Activated CD4-positive, alpha-beta memory T cell treated with anti-CD3 and anti-CD28 coated beads, Interleukin-2, amount 10 ng/mL, durations not matched to agents 7 days and 5 days (primary cell): ENCODE measurements at regions not wholly inside any gene's neighbourhood (a gene's known extent, or its start where the extent isn't known, plus 50 kb on each side); places are given as distances from the start of the nearest gene placed in this dataset.

Experiments
- CTCF ChIA-PET: fragments of 350-600 bp; sonication (Branson Sonifier 250); formaldehyde crosslinking; loops from one replicate; lab custom pipeline; 2021; ENCODE audit warnings: antibody characterized with exemption, inconsistent platforms; lab: Charles Lee
- POLR2A ChIA-PET: fragments of 350-600 bp; sonication (Branson Sonifier 250); formaldehyde crosslinking; loops from one replicate; lab custom pipeline; 2021; ENCODE audit warnings: antibody characterized with exemption; lab: Charles Lee
- DNase-seq: peaks from one replicate; pipeline ENCODE4 v3.0.0-alpha.2; 2020
- H3K27ac Mint-ChIP-seq: one replicate; pipeline ENCODE4 v1.8.0; 2021; ENCODE audit warnings: mild to moderate bottlenecking, mixed read lengths
- H3K27me3 Mint-ChIP-seq: one replicate; pipeline ENCODE4 v1.8.0; 2021; ENCODE audit warnings: mixed read lengths
- H3K36me3 Mint-ChIP-seq: one replicate; pipeline ENCODE4 v1.8.0; 2021; ENCODE audit warnings: low read depth, mixed read lengths
- H3K4me1 Mint-ChIP-seq: one replicate; pipeline ENCODE4 v1.8.0; 2021; ENCODE audit warnings: mixed read lengths
- H3K4me3 Mint-ChIP-seq: one replicate; pipeline ENCODE4 v1.8.0; 2021; ENCODE audit warnings: mild to moderate bottlenecking, mixed read lengths
- H3K9me3 Mint-ChIP-seq: one replicate; pipeline ENCODE4 v1.8.0; 2021; ENCODE audit warnings: mixed read lengths

DNA sequence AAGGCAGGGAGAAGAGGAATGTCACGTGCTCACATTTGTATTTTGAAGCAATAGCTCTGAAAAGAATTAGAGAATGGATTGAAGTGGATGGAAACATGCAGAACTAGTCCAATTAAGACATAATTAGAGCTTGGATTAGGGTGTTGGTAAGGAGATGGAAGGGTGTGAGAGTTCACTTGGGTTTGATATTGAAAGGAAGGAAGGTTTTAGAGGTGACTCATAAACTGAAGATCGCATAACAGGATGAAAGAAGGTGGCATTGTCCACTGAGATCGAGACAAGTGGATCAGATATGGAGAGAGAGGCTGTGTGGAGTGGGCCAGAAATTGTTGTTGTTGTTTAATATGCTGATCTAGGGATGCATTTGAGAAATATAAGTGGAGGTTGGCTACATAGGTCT lies 244.0 kb upstream of the SMIM31 start:
- DNase-seq, result no peak
- Mint-ChIP-seq H3K27me3 (no peaks in the 10 kb centered on the region), H3K4me1 (no peaks in the 10 kb centered on the region), H3K36me3 (no peaks in the 10 kb centered on the region), H3K4me3 (no peak overlapping the region), H3K27ac (no peak overlapping the region), H3K9me3 (no peaks in the 10 kb centered on the region)
- ChIA-PET CTCF (no interaction called here), POLR2A (no interaction called here)

DNA sequence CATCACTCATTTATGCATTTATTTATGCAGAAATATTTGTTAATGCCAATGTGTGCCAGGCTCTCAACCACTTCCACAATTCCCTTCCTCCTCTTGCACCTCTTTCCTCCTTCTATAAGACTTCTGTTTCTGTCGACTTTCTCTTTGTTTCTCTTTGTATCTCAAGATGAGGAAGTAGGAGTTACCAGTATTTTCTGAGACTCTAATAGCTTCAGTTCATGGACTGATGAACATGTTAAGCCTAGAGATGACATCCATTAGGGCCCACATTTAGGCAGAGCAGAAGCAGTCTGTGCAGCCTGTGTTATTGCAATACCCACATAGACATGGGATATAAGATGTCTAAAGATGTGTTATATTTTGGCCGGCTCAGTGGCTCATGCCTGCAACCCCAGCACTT lies 241.8 kb upstream of the SMIM31 start:
- H3K27me3 Mint-ChIP-seq, result no peaks in the 10 kb centered on the region
- CTCF ChIA-PET, result no interaction called here
- H3K36me3 Mint-ChIP-seq, result no peaks in the 10 kb centered on the region
- no peak overlapping the region for H3K27ac Mint-ChIP-seq
- POLR2A ChIA-PET, result no interaction called here
- no peak overlapping the region for H3K4me3 Mint-ChIP-seq
- no peaks in the 10 kb centered on the region for H3K4me1 Mint-ChIP-seq
- no peak for DNase-seq
- H3K9me3 Mint-ChIP-seq, result no peaks in the 10 kb centered on the region

DNA sequence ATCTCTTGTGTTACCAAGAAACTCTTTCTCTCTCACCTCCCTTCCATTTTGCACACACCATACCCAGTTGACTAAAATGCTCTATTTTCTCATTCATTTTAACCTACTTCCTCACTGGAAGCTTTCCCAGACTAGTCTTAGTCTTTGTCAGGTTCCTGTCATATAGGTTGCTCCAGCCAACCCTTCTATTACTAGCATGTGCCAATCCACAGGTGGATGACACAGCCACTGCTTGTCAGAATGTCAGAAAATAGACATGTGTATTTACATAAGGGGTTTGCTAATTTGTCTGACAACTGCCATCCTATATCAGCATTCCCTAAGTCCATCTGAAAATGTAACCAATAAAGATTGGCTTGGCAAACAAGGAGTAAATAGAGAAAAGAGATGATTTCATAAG lies 239.2 kb upstream of the SMIM31 start:
- CTCF ChIA-PET, result no interaction called here
- no peak overlapping the region for H3K4me3 Mint-ChIP-seq
- H3K36me3 Mint-ChIP-seq, result no peaks in the 10 kb centered on the region
- DNase-seq, result no peak
- H3K4me1 Mint-ChIP-seq, result no peaks in the 10 kb centered on the region
- no peaks in the 10 kb centered on the region for H3K27me3 Mint-ChIP-seq
- no peak overlapping the region for H3K27ac Mint-ChIP-seq
- POLR2A ChIA-PET, result no interaction called here
- H3K9me3 Mint-ChIP-seq, result no peaks in the 10 kb centered on the region

DNA sequence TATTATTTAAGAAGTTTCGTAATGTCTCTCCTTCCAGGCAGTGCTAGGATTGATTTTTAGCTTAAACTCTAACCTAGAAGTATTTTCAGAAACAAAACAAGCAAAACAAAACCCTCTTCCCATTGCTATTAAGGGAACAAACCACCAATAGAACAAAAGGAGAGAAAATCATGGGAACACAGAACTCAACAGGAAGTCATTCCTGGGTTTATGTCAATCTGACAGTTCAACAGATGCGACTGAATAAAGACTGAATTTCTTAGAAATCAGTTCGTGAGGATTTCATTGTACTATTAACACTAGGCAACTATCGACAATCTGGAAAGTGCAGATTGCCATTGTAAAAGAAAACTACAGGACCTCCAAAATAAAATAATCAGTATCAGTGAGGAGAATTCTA lies 229.1 kb upstream of the SMIM31 start:
- no peak for DNase-seq
- H3K4me1 Mint-ChIP-seq, result no peaks in the 10 kb centered on the region
- H3K27me3 Mint-ChIP-seq, result no peaks in the 10 kb centered on the region
- H3K36me3 Mint-ChIP-seq, result no peaks in the 10 kb centered on the region
- POLR2A ChIA-PET, result no interaction called here
- CTCF ChIA-PET, result no interaction called here
- H3K4me3 Mint-ChIP-seq, result no peak overlapping the region
- no peaks in the 10 kb centered on the region for H3K9me3 Mint-ChIP-seq
- H3K27ac Mint-ChIP-seq, result no peak overlapping the region

DNA sequence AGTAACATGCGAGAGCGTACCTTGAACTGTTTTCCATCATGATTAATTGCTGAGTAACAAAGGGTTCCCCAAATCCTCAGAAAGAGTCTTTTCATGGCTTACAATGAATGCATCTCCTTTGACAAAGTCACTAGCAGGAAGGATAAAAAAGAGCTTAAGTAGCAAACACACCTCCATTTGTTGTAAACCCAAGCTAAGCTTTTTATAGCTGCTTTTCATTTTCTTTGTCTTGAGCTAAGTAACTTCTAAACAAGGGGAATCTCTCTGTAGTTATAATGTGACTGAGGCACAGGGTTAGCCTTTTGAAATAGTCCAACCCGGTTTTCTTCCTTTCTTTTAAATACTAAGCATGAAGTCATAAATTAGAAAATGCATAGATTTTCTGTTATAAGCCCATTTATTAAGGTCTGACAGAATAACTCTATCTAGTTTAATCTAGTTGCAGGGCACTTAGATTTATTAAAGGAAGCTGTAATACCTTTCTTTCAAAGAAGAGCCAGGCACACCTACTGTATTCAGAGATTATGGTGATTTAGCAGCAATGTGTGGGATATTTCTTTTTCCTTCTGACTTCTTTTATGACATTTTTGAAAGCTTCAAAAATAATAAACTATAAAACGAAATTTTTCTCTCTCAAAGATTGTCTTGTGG lies 226.9 kb upstream of the SMIM31 start:
- POLR2A ChIA-PET, result no interaction called here

DNA sequence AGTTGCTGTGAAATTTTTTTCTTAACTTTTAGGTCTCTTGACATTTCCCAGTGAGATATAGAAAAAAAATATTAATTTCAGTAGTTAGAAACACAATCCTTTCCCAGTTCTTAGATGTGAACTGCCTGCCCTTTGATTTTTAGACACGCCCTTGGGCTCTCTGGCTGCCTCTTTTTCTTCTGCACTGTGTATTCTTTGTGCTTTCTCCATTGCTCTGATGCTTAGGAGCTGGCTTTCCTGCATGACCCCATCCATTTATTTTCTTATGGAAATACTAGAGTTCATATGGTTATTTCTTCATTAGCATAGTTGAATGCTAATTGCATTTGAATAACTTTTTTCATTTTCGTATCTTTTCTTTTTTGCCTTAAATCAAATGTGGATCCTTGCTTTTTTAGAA lies 224.9 kb upstream of the SMIM31 start:
- Mint-ChIP-seq H3K27me3 (no peaks in the 10 kb centered on the region), H3K27ac (no peak overlapping the region), H3K4me3 (no peak overlapping the region), H3K9me3 (no peaks in the 10 kb centered on the region), H3K4me1 (no peaks in the 10 kb centered on the region), H3K36me3 (no peaks in the 10 kb centered on the region)
- ChIA-PET CTCF (no interaction called here), POLR2A (no interaction called here)
- DNase-seq, result no peak

More for the DNA sequence above, 226.9 kb upstream of the SMIM31 start:
- H3K4me3 Mint-ChIP-seq, result no peak overlapping the region
- no peak overlapping the region for H3K27ac Mint-ChIP-seq
- no peaks in the 10 kb centered on the region for H3K9me3 Mint-ChIP-seq
- no peak for DNase-seq
- H3K4me1 Mint-ChIP-seq, result no peaks in the 10 kb centered on the region
- CTCF ChIA-PET, result no interaction called here
- H3K36me3 Mint-ChIP-seq, result no peaks in the 10 kb centered on the region
- no peaks in the 10 kb centered on the region for H3K27me3 Mint-ChIP-seq

DNA sequence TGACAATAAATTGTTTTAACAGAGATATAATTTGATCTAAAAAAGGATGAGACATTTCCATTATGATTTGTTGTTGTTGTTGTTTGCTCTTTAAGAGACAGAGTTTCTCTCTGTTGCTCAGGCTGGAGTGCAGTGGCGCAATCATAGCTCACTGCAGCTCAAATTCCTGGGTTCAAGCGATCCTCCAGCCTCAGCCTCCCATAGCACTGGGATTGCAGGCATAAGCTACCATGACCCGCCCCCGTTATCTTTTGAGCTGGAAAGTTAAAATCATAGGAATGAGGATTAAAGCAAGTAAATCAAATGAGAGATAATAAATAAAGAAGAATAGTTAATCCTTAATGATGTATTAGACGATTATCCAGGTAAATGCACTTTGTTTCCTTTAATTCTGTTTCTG lies 224.4 kb upstream of the SMIM31 start:
- CTCF ChIA-PET, result no interaction called here
- no peaks in the 10 kb centered on the region for H3K4me1 Mint-ChIP-seq
- no peaks in the 10 kb centered on the region for H3K9me3 Mint-ChIP-seq

DNA sequence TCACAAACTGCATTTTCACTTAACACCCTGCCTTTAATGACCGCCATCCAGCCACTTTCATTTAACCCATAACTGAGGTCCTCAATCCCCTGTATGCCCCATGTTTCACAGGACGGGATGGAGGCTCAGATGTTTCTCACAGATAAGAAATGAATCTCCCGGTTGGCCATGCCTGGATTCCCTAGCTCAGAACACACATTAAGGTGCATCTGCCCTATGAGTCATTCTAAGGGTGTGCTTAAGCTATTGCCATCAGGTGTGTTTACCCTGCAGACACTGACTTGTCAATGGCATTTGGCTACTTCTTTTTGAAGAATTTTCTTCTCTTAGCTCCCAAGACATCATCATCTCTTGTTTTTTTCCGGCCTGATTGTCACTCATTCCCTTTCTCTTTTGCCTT lies 222.6 kb upstream of the SMIM31 start:
- Mint-ChIP-seq H3K4me1 (no peaks in the 10 kb centered on the region), H3K27me3 (no peaks in the 10 kb centered on the region), H3K36me3 (no peaks in the 10 kb centered on the region), H3K9me3 (no peaks in the 10 kb centered on the region), H3K4me3 (no peak overlapping the region), H3K27ac (no peak overlapping the region)
- ChIA-PET CTCF (no interaction called here), POLR2A (no interaction called here)
- DNase-seq, result no peak

More for the DNA sequence above, 224.4 kb upstream of the SMIM31 start:
- Mint-ChIP-seq H3K4me3 (no peak overlapping the region), H3K27ac (no peak overlapping the region), H3K36me3 (no peaks in the 10 kb centered on the region), H3K27me3 (no peaks in the 10 kb centered on the region)
- no peak for DNase-seq
- POLR2A ChIA-PET, result no interaction called here

DNA sequence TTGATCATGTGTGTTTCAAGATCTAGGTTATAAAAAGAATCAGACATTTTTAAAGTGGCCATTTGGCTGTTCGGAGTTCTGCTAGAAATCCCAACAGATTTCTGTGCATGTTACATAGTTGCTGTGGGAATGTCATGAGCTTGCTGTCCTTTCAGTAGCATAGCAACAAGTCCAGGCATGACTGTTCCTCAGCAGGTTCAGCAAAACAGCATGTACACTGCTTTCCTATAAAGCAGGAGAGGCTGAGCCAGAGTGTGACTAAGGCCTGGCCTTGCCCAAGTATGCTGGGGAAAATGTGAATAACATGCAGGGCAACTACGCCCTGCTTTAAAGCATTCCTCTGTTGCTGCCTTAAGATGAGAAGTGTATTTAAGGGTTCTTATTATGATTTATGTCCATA lies 217.1 kb upstream of the SMIM31 start:
- POLR2A ChIA-PET, result no interaction called here
- Mint-ChIP-seq H3K36me3 (no peaks in the 10 kb centered on the region), H3K4me1 (no peaks in the 10 kb centered on the region), H3K4me3 (no peak overlapping the region), H3K9me3 (peaks cover 3% of the 10 kb centered on the region), H3K27ac (no peak overlapping the region), H3K27me3 (no peaks in the 10 kb centered on the region)
- CTCF ChIA-PET, result no interaction called here
- no peak for DNase-seq

DNA sequence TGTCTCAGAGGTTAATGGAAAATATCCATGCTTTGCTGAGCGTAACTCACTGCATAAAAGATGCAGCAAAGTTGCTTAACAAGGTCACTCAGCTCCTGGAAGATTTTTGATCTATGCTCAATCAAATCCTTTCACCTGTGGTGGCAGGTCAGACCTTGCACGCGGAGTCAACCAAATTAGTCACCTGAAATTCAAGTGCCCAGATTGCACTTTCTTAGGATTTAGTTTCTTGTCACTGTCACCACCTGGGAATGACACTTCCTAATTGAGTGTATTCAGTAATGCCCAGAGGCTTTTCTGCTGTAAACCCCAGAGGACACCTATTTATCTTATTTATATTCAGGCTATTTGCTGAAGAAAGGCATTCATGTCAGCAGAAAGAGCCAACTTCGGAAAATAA lies 215.8 kb upstream of the SMIM31 start:
- H3K9me3 Mint-ChIP-seq, result peaks cover 3% of the 10 kb centered on the region
- POLR2A ChIA-PET, result no interaction called here
- CTCF ChIA-PET, result no interaction called here
- no peaks in the 10 kb centered on the region for H3K27me3 Mint-ChIP-seq
- no peak overlapping the region for H3K27ac Mint-ChIP-seq
- no peaks in the 10 kb centered on the region for H3K4me1 Mint-ChIP-seq
- no peak overlapping the region for H3K4me3 Mint-ChIP-seq
- no peak for DNase-seq
- H3K36me3 Mint-ChIP-seq, result no peaks in the 10 kb centered on the region

DNA sequence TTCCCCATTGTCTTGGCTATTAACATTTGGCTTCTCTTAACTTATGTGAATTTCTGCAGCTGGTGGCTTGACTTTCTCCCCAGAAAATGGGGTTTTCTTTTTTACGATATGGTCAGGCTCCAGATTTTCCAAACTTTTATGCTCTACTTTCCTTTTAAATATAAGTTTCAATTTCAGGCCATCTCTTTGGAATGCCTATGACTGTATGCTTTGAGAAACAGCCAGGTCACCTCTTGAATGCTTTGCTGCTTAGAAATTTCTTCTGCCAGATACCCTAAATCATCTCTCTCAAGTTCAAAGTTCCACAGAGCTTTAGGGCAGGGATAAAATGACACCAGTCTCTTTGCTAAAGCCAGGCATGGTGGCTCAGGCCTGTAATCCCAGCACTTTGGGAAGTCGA lies 212.9 kb upstream of the SMIM31 start:
- Mint-ChIP-seq H3K9me3 (peaks cover 9% of the 10 kb centered on the region), H3K4me1 (no peaks in the 10 kb centered on the region), H3K27me3 (no peaks in the 10 kb centered on the region), H3K27ac (no peak overlapping the region), H3K4me3 (no peak overlapping the region), H3K36me3 (no peaks in the 10 kb centered on the region)
- no peak for DNase-seq
- POLR2A ChIA-PET, result no interaction called here
- CTCF ChIA-PET, result no interaction called here

DNA sequence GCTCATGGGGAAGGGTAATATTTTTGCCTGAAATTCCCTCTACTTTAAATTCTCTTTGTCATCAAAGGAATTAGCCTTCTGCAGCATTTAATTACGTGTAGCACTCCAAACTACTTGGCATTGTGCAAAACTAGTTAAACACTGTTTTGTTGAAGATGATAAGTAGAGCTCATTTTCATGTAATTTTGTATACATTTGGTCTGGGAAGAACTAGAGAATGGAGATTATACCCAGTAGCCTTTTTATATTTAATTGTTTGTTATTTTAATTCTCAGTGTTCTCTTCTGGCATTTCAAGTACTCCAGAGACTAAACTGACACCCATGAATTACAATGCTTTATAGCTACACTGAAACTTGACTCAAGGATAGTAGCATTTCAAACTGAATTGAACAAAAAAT lies 211.5 kb upstream of the SMIM31 start:
- no peak for DNase-seq
- Mint-ChIP-seq H3K9me3 (peaks cover 9% of the 10 kb centered on the region), H3K27me3 (no peaks in the 10 kb centered on the region), H3K27ac (no peak overlapping the region), H3K4me1 (no peaks in the 10 kb centered on the region), H3K36me3 (no peaks in the 10 kb centered on the region), H3K4me3 (no peak overlapping the region)
- ChIA-PET POLR2A (no interaction called here), CTCF (no interaction called here)

DNA sequence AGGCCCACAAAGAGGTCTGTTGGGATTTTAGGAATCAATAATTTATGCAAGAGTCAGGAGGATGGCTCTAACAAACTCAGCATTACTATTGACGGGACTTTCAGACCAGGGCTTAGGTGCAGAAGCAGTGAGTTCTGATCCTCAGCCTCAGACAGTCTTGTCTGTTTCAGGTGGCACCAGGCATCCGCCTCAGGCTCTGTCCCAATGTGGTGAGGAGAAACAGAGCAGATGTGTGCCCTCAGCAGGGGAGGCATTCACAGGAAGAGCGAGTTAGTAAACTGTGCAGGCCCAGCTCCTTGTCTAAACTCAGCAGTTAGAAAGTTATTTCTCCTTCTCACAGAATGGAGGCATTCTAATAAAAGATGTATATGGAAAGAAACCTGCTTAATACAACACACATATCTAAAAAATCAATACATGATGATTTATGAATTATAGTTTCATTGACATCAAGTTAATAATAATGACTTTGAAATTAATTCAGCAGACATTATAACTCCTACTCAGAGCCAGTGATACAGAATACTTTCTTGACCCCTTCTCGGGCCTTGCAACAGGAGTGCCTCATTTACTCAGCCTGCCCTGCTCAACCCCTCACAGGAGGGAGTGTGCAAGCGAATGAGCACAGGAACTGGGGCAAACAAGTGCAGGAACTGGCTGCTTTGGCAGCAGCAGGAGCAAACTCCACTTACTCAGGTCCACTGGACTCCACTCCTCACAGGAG lies 202.8 kb upstream of the SMIM31 start:
- H3K9me3 Mint-ChIP-seq, result peaks cover 3% of the 10 kb centered on the region
- H3K4me3 Mint-ChIP-seq, result no peak overlapping the region
- no peaks in the 10 kb centered on the region for H3K4me1 Mint-ChIP-seq
- H3K27ac Mint-ChIP-seq, result no peak overlapping the region
- no peak for DNase-seq
- no peaks in the 10 kb centered on the region for H3K36me3 Mint-ChIP-seq
- H3K27me3 Mint-ChIP-seq, result no peaks in the 10 kb centered on the region
- POLR2A ChIA-PET, result no interaction called here
- CTCF ChIA-PET, result no interaction called here

DNA sequence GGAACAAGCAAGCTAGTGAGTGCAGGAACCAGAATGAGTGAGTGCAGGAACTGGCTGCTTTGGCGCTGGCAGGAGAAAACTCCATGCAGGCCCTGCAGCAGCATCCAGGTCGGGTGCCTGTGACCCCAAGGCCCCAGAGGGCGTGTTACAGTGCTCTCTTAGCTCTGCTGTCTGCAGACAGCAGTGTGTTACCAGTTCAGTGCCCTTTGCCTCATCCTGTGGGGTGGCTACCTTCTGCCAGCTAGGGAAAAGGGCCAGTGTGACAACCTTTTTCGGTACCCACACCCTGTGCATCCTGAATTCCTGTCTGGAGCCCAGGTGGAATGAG lies 202.3 kb upstream of the SMIM31 start:
- POLR2A ChIA-PET, result no interaction called here
- no peaks in the 10 kb centered on the region for H3K27me3 Mint-ChIP-seq
- CTCF ChIA-PET, result no interaction called here
- H3K36me3 Mint-ChIP-seq, result no peaks in the 10 kb centered on the region
- no peak overlapping the region for H3K4me3 Mint-ChIP-seq
- H3K4me1 Mint-ChIP-seq, result no peaks in the 10 kb centered on the region
- peaks cover 3% of the 10 kb centered on the region for H3K9me3 Mint-ChIP-seq
- H3K27ac Mint-ChIP-seq, result no peak overlapping the region
- DNase-seq, result no peak
